Neural cell (in vitro differentiated cells): ENCODE measurements at regions not wholly inside any gene's neighbourhood (a gene's known extent, or its start where the extent isn't known, plus 50 kb on each side); places are given as distances from the start of the nearest gene placed in this dataset.

ENCODE experiments used
- EZH2 ChIP-seq: fragments of 200-600, 300-800 bp; shearing (Covaris generic), sonication (generic); IDR thresholded peaks from 2 replicates; pipeline ENCODE4 v1.6.1; 2014; ENCODE audit warnings: antibody characterized with exemption, low read length, borderline replicate concordance, mild to moderate bottlenecking; ENCODE audit not compliant: insufficient read depth, poor library complexity, severe bottlenecking
- POLR2AphosphoS5 ChIP-seq: IDR thresholded peaks from 2 replicates; pipeline ENCODE4 v1.6.1; 2012
- REST ChIP-seq: IDR thresholded peaks from 2 replicates; pipeline ENCODE4 v1.6.1; 2012; ENCODE audit warnings: borderline replicate concordance
- SMC3 ChIP-seq: fragments of 450-650 bp; conservative IDR thresholded peaks from 2 replicates; pipeline ENCODE4 v1.6.1; 2014; ENCODE audit warnings: antibody characterized with exemption, mild to moderate bottlenecking, moderate library complexity; ENCODE audit not compliant: poor library complexity
- TAF1 ChIP-seq: IDR thresholded peaks from 2 replicates; pipeline ENCODE4 v1.6.1; 2012; ENCODE audit warnings: low read depth
- TF ChIP-seq, protein P1 (sequence below): fragments of 450-650 bp; IDR thresholded peaks from 2 replicates; pipeline ENCODE4 v1.5.1; 2014; ENCODE audit warnings: antibody characterized with exemption, mild to moderate bottlenecking, moderate library complexity; ENCODE audit not compliant: poor library complexity, severe bottlenecking

DNA sequence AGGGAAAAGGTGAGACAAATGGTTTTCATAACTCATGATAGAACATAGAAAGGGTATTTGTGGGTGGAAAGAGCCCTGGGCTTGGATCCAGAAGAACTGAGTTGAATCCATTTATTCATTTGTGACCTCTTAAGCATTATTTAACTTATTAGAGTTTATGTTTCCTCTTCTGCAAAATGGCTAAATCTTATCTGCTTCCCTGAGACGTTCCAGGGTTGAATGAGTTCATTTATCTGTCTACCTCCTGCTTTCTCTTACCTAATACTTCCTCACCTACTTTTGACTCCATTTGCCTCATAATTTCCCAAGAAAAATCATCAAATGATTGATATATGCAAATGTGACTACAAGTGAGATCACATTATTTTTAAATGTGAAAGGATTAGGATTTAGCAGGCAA, 152.7 kb upstream of the GAS1 start:
- TF ChIP-seq, protein P1, sequence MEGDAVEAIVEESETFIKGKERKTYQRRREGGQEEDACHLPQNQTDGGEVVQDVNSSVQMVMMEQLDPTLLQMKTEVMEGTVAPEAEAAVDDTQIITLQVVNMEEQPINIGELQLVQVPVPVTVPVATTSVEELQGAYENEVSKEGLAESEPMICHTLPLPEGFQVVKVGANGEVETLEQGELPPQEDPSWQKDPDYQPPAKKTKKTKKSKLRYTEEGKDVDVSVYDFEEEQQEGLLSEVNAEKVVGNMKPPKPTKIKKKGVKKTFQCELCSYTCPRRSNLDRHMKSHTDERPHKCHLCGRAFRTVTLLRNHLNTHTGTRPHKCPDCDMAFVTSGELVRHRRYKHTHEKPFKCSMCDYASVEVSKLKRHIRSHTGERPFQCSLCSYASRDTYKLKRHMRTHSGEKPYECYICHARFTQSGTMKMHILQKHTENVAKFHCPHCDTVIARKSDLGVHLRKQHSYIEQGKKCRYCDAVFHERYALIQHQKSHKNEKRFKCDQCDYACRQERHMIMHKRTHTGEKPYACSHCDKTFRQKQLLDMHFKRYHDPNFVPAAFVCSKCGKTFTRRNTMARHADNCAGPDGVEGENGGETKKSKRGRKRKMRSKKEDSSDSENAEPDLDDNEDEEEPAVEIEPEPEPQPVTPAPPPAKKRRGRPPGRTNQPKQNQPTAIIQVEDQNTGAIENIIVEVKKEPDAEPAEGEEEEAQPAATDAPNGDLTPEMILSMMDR, result no peak
- TF ChIP-seq EZH2 (no peak), POLR2AphosphoS5 (no peak), REST (no peak), TAF1 (no peak), SMC3 (no peak)
